ENCODE measurements at regions not wholly inside any gene's neighbourhood (a gene's known extent, or its start where the extent isn't known, plus 50 kb on each side); places are given as distances from the start of the nearest gene placed in this dataset.
A peak's percentile ranks its signal among the peaks of the same experiment; 100 is the strongest.

DNA sequence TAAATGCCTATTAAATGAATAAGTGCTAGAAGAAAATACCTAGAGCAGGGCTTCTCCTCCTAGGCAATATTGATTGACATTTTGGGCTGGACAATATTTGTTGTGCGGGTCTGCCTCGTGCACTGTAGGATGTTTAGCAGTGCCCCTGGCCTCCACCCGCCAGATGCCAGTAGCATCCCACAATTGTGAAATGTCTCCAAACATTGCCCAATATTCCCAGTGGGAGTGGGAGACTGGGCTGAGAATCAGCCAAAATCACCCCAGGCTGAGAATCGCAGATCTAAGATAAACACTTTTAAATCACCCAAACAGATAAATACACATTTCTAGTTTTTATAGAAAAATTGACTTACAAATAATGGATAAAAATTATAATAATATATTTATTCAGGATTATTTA lies 916.2 kb upstream of the LCORL start:
- Histone ChIP-seq H3K36me3 (ENCODE audit: insufficient read depth, low read length, poor library complexity, severe bottlenecking) (no peaks in the 10 kb centered on the region), H3K9me3 (ENCODE audit: low read depth, low read length, poor library complexity, severe bottlenecking) (no peaks in the 10 kb centered on the region), H3K4me1 (ENCODE audit: insufficient read depth, low read length, poor library complexity, severe bottlenecking) (no peaks in the 10 kb centered on the region), H3K27ac (ENCODE audit: low read depth, low read length, poor library complexity, severe bottlenecking) (no peak overlapping the region), H3K4me3 (ENCODE audit: low read depth, low read length, poor library complexity, severe bottlenecking) (no peak overlapping the region), H3K27me3 (replicated peaks; ENCODE audit: insufficient read depth, low read depth, low read length, poor library complexity) (no peaks in the 10 kb centered on the region)
- CTCF ChIA-PET: no interaction called here
- POLR2A ChIA-PET (ENCODE audit: low non-redundant PET): no interaction called here
- TF ChIP-seq, protein P1, sequence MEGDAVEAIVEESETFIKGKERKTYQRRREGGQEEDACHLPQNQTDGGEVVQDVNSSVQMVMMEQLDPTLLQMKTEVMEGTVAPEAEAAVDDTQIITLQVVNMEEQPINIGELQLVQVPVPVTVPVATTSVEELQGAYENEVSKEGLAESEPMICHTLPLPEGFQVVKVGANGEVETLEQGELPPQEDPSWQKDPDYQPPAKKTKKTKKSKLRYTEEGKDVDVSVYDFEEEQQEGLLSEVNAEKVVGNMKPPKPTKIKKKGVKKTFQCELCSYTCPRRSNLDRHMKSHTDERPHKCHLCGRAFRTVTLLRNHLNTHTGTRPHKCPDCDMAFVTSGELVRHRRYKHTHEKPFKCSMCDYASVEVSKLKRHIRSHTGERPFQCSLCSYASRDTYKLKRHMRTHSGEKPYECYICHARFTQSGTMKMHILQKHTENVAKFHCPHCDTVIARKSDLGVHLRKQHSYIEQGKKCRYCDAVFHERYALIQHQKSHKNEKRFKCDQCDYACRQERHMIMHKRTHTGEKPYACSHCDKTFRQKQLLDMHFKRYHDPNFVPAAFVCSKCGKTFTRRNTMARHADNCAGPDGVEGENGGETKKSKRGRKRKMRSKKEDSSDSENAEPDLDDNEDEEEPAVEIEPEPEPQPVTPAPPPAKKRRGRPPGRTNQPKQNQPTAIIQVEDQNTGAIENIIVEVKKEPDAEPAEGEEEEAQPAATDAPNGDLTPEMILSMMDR (conservative IDR thresholded peaks at IDR 0.05; ENCODE audit: low read depth, low read length): no peak
- no peak for TF ChIP-seq EZH2 (IDR thresholded peaks at IDR 0.05; ENCODE audit: borderline replicate concordance, low read depth, low read length, poor library complexity, severe bottlenecking)
- intact Hi-C loops (cut with micrococcal nuclease; ENCODE audit: unreplicated experiment): no loop called here
- no peak for DNase-seq (ENCODE audit: low spot score)
- no TSS peak for BruUV-seq (replicated peaks)

DNA sequence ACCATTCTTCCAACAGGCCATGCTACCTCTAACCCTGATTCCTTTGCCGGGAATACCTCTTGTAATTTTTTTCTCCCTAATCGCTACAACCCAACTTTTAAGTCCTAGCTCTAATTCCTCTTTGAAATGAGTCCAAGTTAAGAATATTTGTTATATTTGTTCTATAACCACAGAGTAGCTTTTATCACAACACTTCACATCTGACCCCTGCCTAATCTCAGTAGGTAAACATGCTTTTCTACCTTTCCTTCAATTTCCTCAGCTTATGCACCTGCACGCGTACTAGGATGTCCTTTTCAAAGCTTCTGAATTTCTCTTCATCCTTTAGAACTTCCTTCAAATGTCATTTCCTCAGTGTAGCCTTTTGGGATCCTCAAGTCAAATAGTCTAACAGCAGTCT lies 915.5 kb upstream of the LCORL start:
- Histone ChIP-seq H3K36me3 (ENCODE audit: insufficient read depth, low read length, poor library complexity, severe bottlenecking) (no peaks in the 10 kb centered on the region), H3K4me3 (ENCODE audit: low read depth, low read length, poor library complexity, severe bottlenecking) (no peak overlapping the region), H3K9me3 (ENCODE audit: low read depth, low read length, poor library complexity, severe bottlenecking) (no peaks in the 10 kb centered on the region), H3K27me3 (replicated peaks; ENCODE audit: insufficient read depth, low read depth, low read length, poor library complexity) (no peaks in the 10 kb centered on the region), H3K4me1 (ENCODE audit: insufficient read depth, low read length, poor library complexity, severe bottlenecking) (no peaks in the 10 kb centered on the region), H3K27ac (ENCODE audit: low read depth, low read length, poor library complexity, severe bottlenecking) (no peak overlapping the region)
- intact Hi-C loops (cut with micrococcal nuclease; ENCODE audit: unreplicated experiment): no loop called here
- TF ChIP-seq, protein P1 (conservative IDR thresholded peaks at IDR 0.05; ENCODE audit: low read depth, low read length): no peak
- no peak for TF ChIP-seq EZH2 (IDR thresholded peaks at IDR 0.05; ENCODE audit: borderline replicate concordance, low read depth, low read length, poor library complexity, severe bottlenecking)
- POLR2A ChIA-PET (ENCODE audit: low non-redundant PET): no interaction called here
- CTCF ChIA-PET: no interaction called here
- no peak for DNase-seq (ENCODE audit: low spot score)
- BruUV-seq (replicated peaks): no TSS peak

DNA sequence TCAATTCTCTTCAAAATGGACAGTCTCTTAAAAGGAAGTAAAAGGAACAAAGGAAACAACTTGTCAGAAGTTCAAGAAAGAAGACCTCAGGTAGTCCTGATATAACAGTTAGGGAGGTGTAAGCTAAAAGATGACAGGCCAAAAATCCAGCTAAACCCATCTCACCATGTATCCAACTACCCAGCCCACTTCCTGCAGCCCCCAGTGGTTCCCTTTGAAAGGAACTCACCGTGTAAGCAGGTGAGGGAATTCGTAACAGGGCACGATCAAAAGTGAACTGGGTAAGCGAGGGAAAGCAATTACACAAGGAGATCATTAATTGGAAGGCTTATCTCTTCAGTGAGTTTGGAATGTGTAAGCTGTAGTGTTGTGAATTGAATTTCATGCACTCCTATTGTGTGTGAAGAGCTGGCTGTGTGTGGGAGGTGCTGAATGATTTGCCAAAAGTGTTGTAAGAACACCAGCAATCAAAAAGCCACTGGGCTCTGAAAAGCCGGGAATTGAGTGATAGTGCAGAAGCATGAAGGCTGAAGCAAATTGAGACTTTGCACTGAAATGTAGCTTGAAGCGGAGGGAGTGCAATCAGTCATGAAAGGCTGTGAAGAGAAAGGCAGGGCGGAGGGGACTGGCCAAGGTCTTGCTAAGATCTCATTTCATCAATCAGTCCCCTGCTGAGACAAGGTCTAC lies 914.2 kb upstream of the LCORL start:
- BruUV-seq (replicated peaks): no TSS peak
- no peaks in the 10 kb centered on the region for H3K4me1 ChIP-seq (ENCODE audit: insufficient read depth, low read length, poor library complexity, severe bottlenecking)
- H3K36me3 ChIP-seq (ENCODE audit: insufficient read depth, low read length, poor library complexity, severe bottlenecking): no peaks in the 10 kb centered on the region
- no peak overlapping the region for H3K27ac ChIP-seq (ENCODE audit: low read depth, low read length, poor library complexity, severe bottlenecking)
- ChIA-PET CTCF (no interaction called here), POLR2A (ENCODE audit: low non-redundant PET) (interaction anchor here (0.6 kb wide), 1 partner anchor 56 kb away, joined by 4 read pairs; no protein-coding TSS in a partner anchor)
- no peaks in the 10 kb centered on the region for H3K27me3 ChIP-seq (replicated peaks; ENCODE audit: insufficient read depth, low read depth, low read length, poor library complexity)
- peak; percentile 25 for DNase-seq (ENCODE audit: low spot score)
- no peaks in the 10 kb centered on the region for H3K9me3 ChIP-seq (ENCODE audit: low read depth, low read length, poor library complexity, severe bottlenecking)
- no peak for TF ChIP-seq EZH2 (IDR thresholded peaks at IDR 0.05; ENCODE audit: borderline replicate concordance, low read depth, low read length, poor library complexity, severe bottlenecking)
- TF ChIP-seq, protein P1 (conservative IDR thresholded peaks at IDR 0.05; ENCODE audit: low read depth, low read length): no peak
- intact Hi-C loops (cut with micrococcal nuclease; ENCODE audit: unreplicated experiment): loop anchor here (2.0 kb wide), 1 partner anchor 245 kb away; no protein-coding TSS in a partner anchor
- no peak overlapping the region for H3K4me3 ChIP-seq (ENCODE audit: low read depth, low read length, poor library complexity, severe bottlenecking)
